ENCODE measurements at regions not wholly inside any gene's neighbourhood (a gene's known extent, or its start where the extent isn't known, plus 50 kb on each side); places are given as distances from the start of the nearest gene placed in this dataset.

DNA sequence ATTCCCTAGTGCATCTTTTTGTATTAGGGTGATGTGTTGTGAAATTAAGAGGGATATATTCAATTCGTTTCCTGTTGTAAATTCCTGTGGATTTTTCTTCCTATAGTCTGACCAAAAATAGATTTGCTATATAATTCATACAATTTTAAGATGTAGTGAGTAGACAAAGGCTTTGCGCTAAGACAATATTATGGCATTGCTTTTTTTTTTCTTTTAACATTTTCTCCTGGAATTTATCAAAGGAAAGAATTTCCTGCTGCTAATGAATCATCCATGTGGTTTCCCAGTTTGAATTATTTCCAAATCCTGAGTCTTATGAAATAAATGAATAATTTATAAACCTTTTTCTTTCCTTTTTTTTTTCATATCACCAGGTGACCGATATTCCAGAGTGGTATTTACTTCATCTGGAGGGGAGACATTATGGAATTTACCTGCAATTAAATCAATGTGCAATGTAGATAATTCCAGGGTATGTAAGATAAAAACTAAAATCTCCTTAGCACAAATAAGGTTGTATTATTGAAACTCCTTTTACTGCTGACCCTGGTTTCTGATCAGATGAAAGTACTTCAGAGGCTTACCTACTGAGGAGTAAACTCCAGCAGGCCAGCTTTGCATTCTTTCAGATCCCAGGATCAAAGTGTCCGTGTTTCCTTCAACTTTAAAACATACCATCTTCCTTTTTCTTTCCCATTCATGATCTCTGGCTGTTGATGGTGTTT is 148.4 kb downstream of the TLR5 start:
- Histone ChIP-seq H3K9ac (ENCODE audit: low read depth in 1 of 2, low read length in 2 of 2) (no peak overlapping the region), H3K36me3 (ENCODE audit: control insufficient read depth in 4 of 4, insufficient read depth in 3 of 4, low read depth in 1 of 4, low read length in 3 of 4) (peaks cover 0 to 2% (median 0%) of the 10 kb centered on the region in 4 donors), H3K9me3 (ENCODE audit: control insufficient read depth in 4 of 4, low read length in 3 of 4) (no peaks in the 10 kb centered on the region), H3K4me1 (ENCODE audit: control insufficient read depth in 4 of 4, insufficient read depth in 4 of 4, low read length in 3 of 4) (peaks cover 0 to 3% (median 1%) of the 10 kb centered on the region in 4 donors), H3K27ac (ENCODE audit: low read depth in 1 of 2, low read length in 2 of 2) (peak overlapping the region; percentile 26 to 29), H3K27me3 (ENCODE audit: control insufficient read depth in 4 of 4, insufficient read depth in 4 of 4, low read length in 3 of 4) (no peaks in the 10 kb centered on the region), H3K4me3 (ENCODE audit: low read depth in 1 of 3, low read length in 3 of 3) (no peak overlapping the region)
- TF ChIP-seq NR2F2 (IDR thresholded peaks at IDR 0.05) (no peak), RXRA (IDR thresholded peaks at IDR 0.05) (no peak), JUND (IDR thresholded peaks at IDR 0.05) (no peak), HNF4A (conservative IDR thresholded peaks at IDR 0.05) (no peak), SP1 (IDR thresholded peaks at IDR 0.05) (no peak)
- TF ChIP-seq, protein P1, sequence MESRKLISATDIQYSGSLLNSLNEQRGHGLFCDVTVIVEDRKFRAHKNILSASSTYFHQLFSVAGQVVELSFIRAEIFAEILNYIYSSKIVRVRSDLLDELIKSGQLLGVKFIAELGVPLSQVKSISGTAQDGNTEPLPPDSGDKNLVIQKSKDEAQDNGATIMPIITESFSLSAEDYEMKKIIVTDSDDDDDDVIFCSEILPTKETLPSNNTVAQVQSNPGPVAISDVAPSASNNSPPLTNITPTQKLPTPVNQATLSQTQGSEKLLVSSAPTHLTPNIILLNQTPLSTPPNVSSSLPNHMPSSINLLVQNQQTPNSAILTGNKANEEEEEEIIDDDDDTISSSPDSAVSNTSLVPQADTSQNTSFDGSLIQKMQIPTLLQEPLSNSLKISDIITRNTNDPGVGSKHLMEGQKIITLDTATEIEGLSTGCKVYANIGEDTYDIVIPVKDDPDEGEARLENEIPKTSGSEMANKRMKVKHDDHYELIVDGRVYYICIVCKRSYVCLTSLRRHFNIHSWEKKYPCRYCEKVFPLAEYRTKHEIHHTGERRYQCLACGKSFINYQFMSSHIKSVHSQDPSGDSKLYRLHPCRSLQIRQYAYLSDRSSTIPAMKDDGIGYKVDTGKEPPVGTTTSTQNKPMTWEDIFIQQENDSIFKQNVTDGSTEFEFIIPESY (IDR thresholded peaks at IDR 0.05), result no peak
- 81% methylated on average over 4 of the region's 4 CpGs for WGBS
- no peak for DNase-seq (ENCODE audit: low spot score)

DNA sequence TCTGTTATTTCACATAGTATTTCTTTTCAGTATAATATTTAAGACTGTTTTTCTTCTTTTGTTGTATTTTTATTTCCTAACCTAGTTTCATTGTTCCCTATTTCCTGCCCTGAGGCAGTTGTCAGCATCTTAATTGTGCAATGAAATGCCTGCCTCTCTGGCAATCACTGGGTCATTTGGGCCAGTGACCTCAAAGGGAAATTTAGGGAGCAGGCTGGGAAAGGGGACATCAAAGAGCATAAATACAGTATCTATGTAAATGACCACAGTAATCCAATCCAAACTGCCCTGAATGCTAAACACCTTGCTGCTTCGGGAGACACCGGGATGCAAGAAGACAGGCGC is 147.8 kb downstream of the TLR5 start:
- H3K9me3 ChIP-seq (ENCODE audit: control insufficient read depth in 4 of 4, low read length in 3 of 4), result no peaks in the 10 kb centered on the region
- H3K27me3 ChIP-seq (ENCODE audit: control insufficient read depth in 4 of 4, insufficient read depth in 4 of 4, low read length in 3 of 4), result no peaks in the 10 kb centered on the region
- H3K36me3 ChIP-seq (ENCODE audit: control insufficient read depth in 4 of 4, insufficient read depth in 3 of 4, low read depth in 1 of 4, low read length in 3 of 4), result peaks cover 0 to 2% (median 0%) of the 10 kb centered on the region in 4 donors
- no peak overlapping the region for H3K4me3 ChIP-seq (ENCODE audit: low read depth in 1 of 3, low read length in 3 of 3)
- WGBS, result 89% methylated on average over 3 of the region's 3 CpGs
- DNase-seq (ENCODE audit: low spot score), result no peak
- H3K27ac ChIP-seq (ENCODE audit: low read depth in 1 of 2, low read length in 2 of 2), result peak overlapping the region; percentile 26 to 29
- TF ChIP-seq, protein P2, sequence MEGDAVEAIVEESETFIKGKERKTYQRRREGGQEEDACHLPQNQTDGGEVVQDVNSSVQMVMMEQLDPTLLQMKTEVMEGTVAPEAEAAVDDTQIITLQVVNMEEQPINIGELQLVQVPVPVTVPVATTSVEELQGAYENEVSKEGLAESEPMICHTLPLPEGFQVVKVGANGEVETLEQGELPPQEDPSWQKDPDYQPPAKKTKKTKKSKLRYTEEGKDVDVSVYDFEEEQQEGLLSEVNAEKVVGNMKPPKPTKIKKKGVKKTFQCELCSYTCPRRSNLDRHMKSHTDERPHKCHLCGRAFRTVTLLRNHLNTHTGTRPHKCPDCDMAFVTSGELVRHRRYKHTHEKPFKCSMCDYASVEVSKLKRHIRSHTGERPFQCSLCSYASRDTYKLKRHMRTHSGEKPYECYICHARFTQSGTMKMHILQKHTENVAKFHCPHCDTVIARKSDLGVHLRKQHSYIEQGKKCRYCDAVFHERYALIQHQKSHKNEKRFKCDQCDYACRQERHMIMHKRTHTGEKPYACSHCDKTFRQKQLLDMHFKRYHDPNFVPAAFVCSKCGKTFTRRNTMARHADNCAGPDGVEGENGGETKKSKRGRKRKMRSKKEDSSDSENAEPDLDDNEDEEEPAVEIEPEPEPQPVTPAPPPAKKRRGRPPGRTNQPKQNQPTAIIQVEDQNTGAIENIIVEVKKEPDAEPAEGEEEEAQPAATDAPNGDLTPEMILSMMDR (IDR thresholded peaks at IDR 0.05; ENCODE audit: low read depth, low read length, missing input control), result no peak
- peak; percentile 17 for TF ChIP-seq NR2F2 (IDR thresholded peaks at IDR 0.05)
- peak; percentile 31 to 38 for TF ChIP-seq RXRA (IDR thresholded peaks at IDR 0.05)
- TF ChIP-seq HNF4A (conservative IDR thresholded peaks at IDR 0.05), result peak in 1 of 2 donors; percentile 8
- H3K4me1 ChIP-seq (ENCODE audit: control insufficient read depth in 4 of 4, insufficient read depth in 4 of 4, low read length in 3 of 4), result peaks cover 2 to 6% (median 4%) of the 10 kb centered on the region in 4 donors
- no peak overlapping the region for H3K9ac ChIP-seq (ENCODE audit: low read depth in 1 of 2, low read length in 2 of 2)

DNA sequence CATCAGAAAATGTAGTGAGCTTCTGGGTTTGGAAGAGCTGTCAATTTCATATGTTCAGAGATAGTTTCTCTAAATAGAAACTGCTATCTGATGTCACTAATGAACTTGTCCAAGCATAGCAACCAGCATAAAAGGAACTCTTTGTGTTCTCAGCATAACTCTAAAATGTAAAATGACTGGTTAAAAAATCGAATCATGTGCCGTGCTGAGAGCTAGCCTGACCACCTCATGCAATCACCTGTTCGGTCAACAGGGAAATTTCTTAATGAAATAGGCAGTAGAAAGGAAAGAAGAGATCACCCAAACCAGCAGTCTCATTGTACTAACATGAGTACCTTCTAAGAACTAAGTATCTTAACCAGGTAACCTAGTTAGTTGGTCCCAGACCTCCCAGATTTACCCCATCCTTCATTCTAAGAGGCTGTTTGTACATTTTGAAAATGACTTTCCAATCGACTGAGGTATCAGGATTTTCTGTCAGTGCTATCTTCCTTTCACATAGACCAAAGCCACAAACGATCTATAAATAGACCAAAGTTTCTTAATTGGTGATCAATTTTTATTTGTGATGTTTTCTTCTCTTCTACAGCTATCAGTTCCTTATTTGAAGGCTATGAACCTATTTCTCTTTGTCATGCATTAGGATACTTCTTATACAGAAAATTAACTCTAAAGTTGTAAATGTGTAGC is 147.3 kb downstream of the TLR5 start:
- no peaks in the 10 kb centered on the region for H3K27me3 ChIP-seq (ENCODE audit: control insufficient read depth in 4 of 4, insufficient read depth in 4 of 4, low read length in 3 of 4)
- no peak overlapping the region for H3K9ac ChIP-seq (ENCODE audit: low read depth in 1 of 2, low read length in 2 of 2)
- no peak overlapping the region for H3K27ac ChIP-seq (ENCODE audit: low read depth in 1 of 2, low read length in 2 of 2)
- TF ChIP-seq GABPA (IDR thresholded peaks at IDR 0.05 in 1 of 2, conservative IDR thresholded peaks at IDR 0.05 in 1 of 2), result no peak
- no peak for TF ChIP-seq EGR1 (IDR thresholded peaks at IDR 0.05; ENCODE audit: low read depth in 2 of 2)
- TF ChIP-seq, protein P3, sequence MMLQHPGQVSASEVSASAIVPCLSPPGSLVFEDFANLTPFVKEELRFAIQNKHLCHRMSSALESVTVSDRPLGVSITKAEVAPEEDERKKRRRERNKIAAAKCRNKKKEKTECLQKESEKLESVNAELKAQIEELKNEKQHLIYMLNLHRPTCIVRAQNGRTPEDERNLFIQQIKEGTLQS (IDR thresholded peaks at IDR 0.05), result no peak
- TF ChIP-seq FOXA1 (IDR thresholded peaks at IDR 0.05), result no peak
- no peak overlapping the region for H3K4me3 ChIP-seq (ENCODE audit: low read depth in 1 of 3, low read length in 3 of 3)
- WGBS, result 58% methylated on average over 5 of the region's 5 CpGs
- DNase-seq (ENCODE audit: low spot score), result no peak
- peaks cover 2 to 10% (median 5%) of the 10 kb centered on the region in 4 donors for H3K4me1 ChIP-seq (ENCODE audit: control insufficient read depth in 4 of 4, insufficient read depth in 4 of 4, low read length in 3 of 4)
- H3K9me3 ChIP-seq (ENCODE audit: control insufficient read depth in 4 of 4, low read length in 3 of 4), result no peaks in the 10 kb centered on the region
- H3K36me3 ChIP-seq (ENCODE audit: control insufficient read depth in 4 of 4, insufficient read depth in 3 of 4, low read depth in 1 of 4, low read length in 3 of 4), result peaks cover 0 to 2% (median 0%) of the 10 kb centered on the region in 4 donors
